ENCODE measurements at regions not wholly inside any gene's neighbourhood (a gene's known extent, or its start where the extent isn't known, plus 50 kb on each side); places are given as distances from the start of the nearest gene placed in this dataset.

DNA sequence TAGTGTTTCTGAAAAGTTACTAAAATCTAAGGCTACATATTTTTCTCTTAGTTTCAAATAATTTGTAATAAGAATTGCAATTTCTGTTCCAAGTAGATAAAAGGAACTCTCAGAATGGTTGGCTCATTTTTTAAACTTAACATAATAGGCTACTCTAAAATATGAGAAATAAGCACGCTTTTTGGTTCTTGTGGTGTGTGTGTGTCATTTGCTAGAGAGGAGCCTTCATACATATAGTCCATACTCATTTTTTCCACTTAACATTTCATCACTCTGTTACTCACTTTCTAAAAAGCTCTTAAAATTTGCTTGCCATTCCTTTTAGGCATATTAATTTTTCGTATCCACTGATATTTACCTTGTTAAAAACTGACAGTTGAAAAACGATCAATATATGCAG lies 74.0 kb upstream of the VWDE start:
- no peaks in the 10 kb centered on the region for H3K36me3 ChIP-seq (ENCODE audit: control insufficient read depth in 4 of 4, insufficient read depth in 4 of 4, low read length in 3 of 4)
- no peaks in the 10 kb centered on the region for H3K4me1 ChIP-seq (ENCODE audit: control extremely low read depth in 1 of 4, control insufficient read depth in 4 of 4, insufficient read depth in 4 of 4, low read length in 3 of 4)
- CTCF ChIA-PET, result interaction anchor here (1.8 kb wide), 1 partner anchor 19 kb away, joined by 5 read pairs; no protein-coding TSS in a partner anchor
- H3K27me3 ChIP-seq (replicated peaks in 2 of 5; ENCODE audit: control insufficient read depth in 4 of 5, insufficient read depth in 5 of 5, low read length in 4 of 5), result no peaks in the 10 kb centered on the region
- POLR2A ChIA-PET, result no interaction called here
- no peak overlapping the region for H3K27ac ChIP-seq (ENCODE audit: insufficient read depth in 1 of 2, low read depth in 1 of 2, low read length in 2 of 2, poor library complexity in 1 of 2, severe bottlenecking in 2 of 2)
- no peak overlapping the region for H3K4me3 ChIP-seq (ENCODE audit: control insufficient read depth in 1 of 7, extremely low read depth in 1 of 7, insufficient read depth in 4 of 7, low read depth in 2 of 7, low read length in 6 of 7)
- WGBS (ENCODE audit: insufficient coverage), result 100% methylated on average over 1 of the region's 3 CpGs
- no peaks in the 10 kb centered on the region for H3K9me3 ChIP-seq (ENCODE audit: control extremely low read depth in 1 of 5, control insufficient read depth in 4 of 5, insufficient read depth in 2 of 5, low read depth in 1 of 5, low read length in 4 of 5)
- no peak for DNase-seq

DNA sequence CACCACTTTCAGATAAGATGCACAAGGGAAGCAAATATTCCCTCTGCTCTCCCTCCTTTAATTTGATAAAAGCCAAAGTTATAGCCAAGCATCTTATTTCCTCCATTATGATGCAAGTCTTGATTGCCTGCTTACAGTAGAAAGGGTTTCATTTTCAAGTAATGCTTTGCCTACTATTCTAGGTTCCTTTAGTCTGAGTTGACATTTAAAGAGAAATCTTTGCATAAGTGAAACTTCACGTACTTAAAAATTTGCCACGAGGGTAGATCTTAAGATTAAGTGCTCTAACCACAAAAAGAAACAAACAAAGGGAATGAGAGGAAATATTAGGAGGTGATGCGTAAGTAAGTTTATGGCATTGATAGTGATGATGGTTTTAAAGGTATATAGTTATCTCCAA lies 78.1 kb upstream of the VWDE start:
- ChIA-PET CTCF (interaction anchor here (0.7 to 1.0 kb wide), 2 partner anchors 9 to 23 kb away, joined by 3 read pairs; no protein-coding TSS in a partner anchor), POLR2A (no interaction called here)
- peak in 1 of 3 donors; percentile 17 for DNase-seq
- no peak overlapping the region for H3K27ac ChIP-seq (ENCODE audit: insufficient read depth in 1 of 2, low read depth in 1 of 2, low read length in 2 of 2, poor library complexity in 1 of 2, severe bottlenecking in 2 of 2)
- H3K27me3 ChIP-seq (replicated peaks in 2 of 5; ENCODE audit: control insufficient read depth in 4 of 5, insufficient read depth in 5 of 5, low read length in 4 of 5), result no peaks in the 10 kb centered on the region
- H3K36me3 ChIP-seq (ENCODE audit: control insufficient read depth in 4 of 4, insufficient read depth in 4 of 4, low read length in 3 of 4), result no peaks in the 10 kb centered on the region
- no CpG with 5 or more reads among the region's 3 CpGs for WGBS (ENCODE audit: insufficient coverage)
- H3K9me3 ChIP-seq (ENCODE audit: control extremely low read depth in 1 of 5, control insufficient read depth in 4 of 5, insufficient read depth in 2 of 5, low read depth in 1 of 5, low read length in 4 of 5), result no peaks in the 10 kb centered on the region
- H3K4me1 ChIP-seq (ENCODE audit: control extremely low read depth in 1 of 4, control insufficient read depth in 4 of 4, insufficient read depth in 4 of 4, low read length in 3 of 4), result no peaks in the 10 kb centered on the region
- no peak overlapping the region for H3K4me3 ChIP-seq (ENCODE audit: control insufficient read depth in 1 of 7, extremely low read depth in 1 of 7, insufficient read depth in 4 of 7, low read depth in 2 of 7, low read length in 6 of 7)

DNA sequence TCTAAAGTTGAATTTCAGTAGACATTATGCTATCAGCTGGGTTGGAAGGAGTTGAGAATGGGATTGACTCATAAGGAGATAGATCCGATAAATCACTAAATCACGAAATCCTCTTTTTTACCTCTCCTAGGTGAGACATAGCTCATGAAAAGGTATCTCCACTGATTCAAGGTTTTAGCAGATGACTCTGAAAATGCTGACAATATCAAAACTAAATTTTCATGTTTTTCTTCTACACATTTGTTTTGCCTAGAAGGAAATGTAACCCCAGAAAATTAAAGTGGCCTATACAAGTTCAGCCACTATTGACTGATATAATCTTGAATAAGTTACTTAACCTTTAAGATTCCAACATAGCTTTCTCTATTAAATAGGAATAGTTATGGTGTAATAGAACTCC lies 82.2 kb upstream of the VWDE start:
- POLR2A ChIA-PET, result no interaction called here
- CTCF ChIA-PET, result interaction anchor here (0.6 to 1.3 kb wide), 2 partner anchors 27 to 656 kb away, joined by 4 to 5 read pairs; no protein-coding TSS in a partner anchor
- Histone ChIP-seq H3K4me3 (ENCODE audit: control insufficient read depth in 1 of 7, extremely low read depth in 1 of 7, insufficient read depth in 4 of 7, low read depth in 2 of 7, low read length in 6 of 7) (no peak overlapping the region), H3K9me3 (ENCODE audit: control extremely low read depth in 1 of 5, control insufficient read depth in 4 of 5, insufficient read depth in 2 of 5, low read depth in 1 of 5, low read length in 4 of 5) (no peaks in the 10 kb centered on the region), H3K4me1 (ENCODE audit: control extremely low read depth in 1 of 4, control insufficient read depth in 4 of 4, insufficient read depth in 4 of 4, low read length in 3 of 4) (no peaks in the 10 kb centered on the region), H3K36me3 (ENCODE audit: control insufficient read depth in 4 of 4, insufficient read depth in 4 of 4, low read length in 3 of 4) (no peaks in the 10 kb centered on the region), H3K27me3 (replicated peaks in 2 of 5; ENCODE audit: control insufficient read depth in 4 of 5, insufficient read depth in 5 of 5, low read length in 4 of 5) (no peaks in the 10 kb centered on the region), H3K27ac (ENCODE audit: insufficient read depth in 1 of 2, low read depth in 1 of 2, low read length in 2 of 2, poor library complexity in 1 of 2, severe bottlenecking in 2 of 2) (no peak overlapping the region)
- 72% methylated on average over 2 of the region's 2 CpGs for WGBS (ENCODE audit: insufficient coverage)
- DNase-seq, result no peak

GRCh38 chr7:12488341-12488740 lies 82.2 kb upstream of the SCIN start:
- Histone ChIP-seq H3K4me3 (ENCODE audit: control insufficient read depth in 1 of 7, extremely low read depth in 1 of 7, insufficient read depth in 4 of 7, low read depth in 2 of 7, low read length in 6 of 7) (no peak overlapping the region), H3K36me3 (ENCODE audit: control insufficient read depth in 4 of 4, insufficient read depth in 4 of 4, low read length in 3 of 4) (no peaks in the 10 kb centered on the region), H3K4me1 (ENCODE audit: control extremely low read depth in 1 of 4, control insufficient read depth in 4 of 4, insufficient read depth in 4 of 4, low read length in 3 of 4) (no peaks in the 10 kb centered on the region), H3K9me3 (ENCODE audit: control extremely low read depth in 1 of 5, control insufficient read depth in 4 of 5, insufficient read depth in 2 of 5, low read depth in 1 of 5, low read length in 4 of 5) (no peaks in the 10 kb centered on the region), H3K27ac (ENCODE audit: insufficient read depth in 1 of 2, low read depth in 1 of 2, low read length in 2 of 2, poor library complexity in 1 of 2, severe bottlenecking in 2 of 2) (no peak overlapping the region), H3K27me3 (replicated peaks in 2 of 5; ENCODE audit: control insufficient read depth in 4 of 5, insufficient read depth in 5 of 5, low read length in 4 of 5) (no peaks in the 10 kb centered on the region)
- DNase-seq, result no peak
- ChIA-PET CTCF (interaction anchor here (0.7 to 1.8 kb wide), 9 partner anchors 15 to 654 kb away, joined by 3 to 19 read pairs (median 4); no protein-coding TSS in a partner anchor), POLR2A (interaction anchor here (0.6 kb wide), 1 partner anchor 59 kb away, joined by 3 read pairs; no protein-coding TSS in a partner anchor)

DNA sequence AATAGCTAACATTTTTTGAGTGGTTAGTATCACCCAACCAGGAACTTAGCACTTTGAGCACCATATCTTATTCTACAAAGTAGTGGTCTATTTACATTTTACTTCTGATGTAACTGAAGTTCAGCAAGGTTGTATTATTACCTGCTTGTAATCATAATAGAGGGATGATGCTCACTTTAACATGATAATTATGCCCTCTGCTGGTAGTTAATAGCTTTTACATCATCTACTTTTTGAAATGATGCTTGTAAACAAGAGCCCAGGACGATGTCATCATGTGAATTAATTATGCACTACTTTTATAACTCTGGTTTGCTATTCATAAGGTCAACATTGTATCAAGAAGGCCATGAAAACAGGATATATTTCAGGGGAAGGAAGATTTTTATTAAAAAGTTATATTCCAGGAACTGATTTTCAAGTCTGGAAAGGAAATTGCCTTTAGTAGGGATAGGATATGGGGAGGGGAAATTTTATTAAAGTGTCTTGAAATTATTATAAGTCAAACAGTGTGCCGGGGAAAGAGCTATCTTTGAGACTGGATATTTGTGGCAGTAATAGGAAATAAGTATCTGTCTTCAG lies 80.3 kb upstream of the SCIN start:
- H3K9me3 ChIP-seq (ENCODE audit: control extremely low read depth in 1 of 5, control insufficient read depth in 4 of 5, insufficient read depth in 2 of 5, low read depth in 1 of 5, low read length in 4 of 5), result no peaks in the 10 kb centered on the region
- ChIA-PET POLR2A (no interaction called here), CTCF (interaction anchor here (0.7 to 2.5 kb wide), 19 partner anchors 9 to 657 kb away, joined by 3 to 42 read pairs (median 4); no protein-coding TSS in a partner anchor)
- H3K27me3 ChIP-seq (replicated peaks in 2 of 5; ENCODE audit: control insufficient read depth in 4 of 5, insufficient read depth in 5 of 5, low read length in 4 of 5), result no peaks in the 10 kb centered on the region
- no peak overlapping the region for H3K27ac ChIP-seq (ENCODE audit: insufficient read depth in 1 of 2, low read depth in 1 of 2, low read length in 2 of 2, poor library complexity in 1 of 2, severe bottlenecking in 2 of 2)
- H3K36me3 ChIP-seq (ENCODE audit: control insufficient read depth in 4 of 4, insufficient read depth in 4 of 4, low read length in 3 of 4), result no peaks in the 10 kb centered on the region
- peak; percentile 26 to 61 (median 57) for DNase-seq
- WGBS (ENCODE audit: insufficient coverage), result no CpG with 5 or more reads among the region's 2 CpGs
- H3K4me3 ChIP-seq (ENCODE audit: control insufficient read depth in 1 of 7, extremely low read depth in 1 of 7, insufficient read depth in 4 of 7, low read depth in 2 of 7, low read length in 6 of 7), result no peak overlapping the region
- no peaks in the 10 kb centered on the region for H3K4me1 ChIP-seq (ENCODE audit: control extremely low read depth in 1 of 4, control insufficient read depth in 4 of 4, insufficient read depth in 4 of 4, low read length in 3 of 4)

- no CpG with 5 or more reads among the region's 2 CpGs for WGBS (ENCODE audit: insufficient coverage)
- H3K27me3 ChIP-seq (replicated peaks in 2 of 5; ENCODE audit: control insufficient read depth in 4 of 5, insufficient read depth in 5 of 5, low read length in 4 of 5), result no peaks in the 10 kb centered on the region
- H3K4me3 ChIP-seq (ENCODE audit: control insufficient read depth in 1 of 7, extremely low read depth in 1 of 7, insufficient read depth in 4 of 7, low read depth in 2 of 7, low read length in 6 of 7), result no peak overlapping the region
- H3K9me3 ChIP-seq (ENCODE audit: control extremely low read depth in 1 of 5, control insufficient read depth in 4 of 5, insufficient read depth in 2 of 5, low read depth in 1 of 5, low read length in 4 of 5), result no peaks in the 10 kb centered on the region
- no peak overlapping the region for H3K27ac ChIP-seq (ENCODE audit: insufficient read depth in 1 of 2, low read depth in 1 of 2, low read length in 2 of 2, poor library complexity in 1 of 2, severe bottlenecking in 2 of 2)
- DNase-seq, result no peak
- POLR2A ChIA-PET, result no interaction called here
- H3K4me1 ChIP-seq (ENCODE audit: control extremely low read depth in 1 of 4, control insufficient read depth in 4 of 4, insufficient read depth in 4 of 4, low read length in 3 of 4), result no peaks in the 10 kb centered on the region
- H3K36me3 ChIP-seq (ENCODE audit: control insufficient read depth in 4 of 4, insufficient read depth in 4 of 4, low read length in 3 of 4), result no peaks in the 10 kb centered on the region
- CTCF ChIA-PET, result interaction anchor here (0.9 to 2.5 kb wide), 16 partner anchors 8 to 658 kb away, joined by 3 to 42 read pairs (median 5); no protein-coding TSS in a partner anchor
Observed at GRCh38 chr7:12490940-12491339, 79.6 kb upstream of the SCIN start.

- H3K27ac ChIP-seq (ENCODE audit: insufficient read depth in 1 of 2, low read depth in 1 of 2, low read length in 2 of 2, poor library complexity in 1 of 2, severe bottlenecking in 2 of 2), result no peak overlapping the region
- H3K4me3 ChIP-seq (ENCODE audit: control insufficient read depth in 1 of 7, extremely low read depth in 1 of 7, insufficient read depth in 4 of 7, low read depth in 2 of 7, low read length in 6 of 7), result no peak overlapping the region
- no peak for DNase-seq
- 100% methylated on average over 1 of the region's 3 CpGs for WGBS (ENCODE audit: insufficient coverage)
- ChIA-PET POLR2A (no interaction called here), CTCF (interaction anchor here (0.9 to 2.5 kb wide), 9 partner anchors 9 to 658 kb away, joined by 3 to 42 read pairs (median 5); no protein-coding TSS in a partner anchor)
- no peaks in the 10 kb centered on the region for H3K4me1 ChIP-seq (ENCODE audit: control extremely low read depth in 1 of 4, control insufficient read depth in 4 of 4, insufficient read depth in 4 of 4, low read length in 3 of 4)
- no peaks in the 10 kb centered on the region for H3K27me3 ChIP-seq (replicated peaks in 2 of 5; ENCODE audit: control insufficient read depth in 4 of 5, insufficient read depth in 5 of 5, low read length in 4 of 5)
- H3K36me3 ChIP-seq (ENCODE audit: control insufficient read depth in 4 of 4, insufficient read depth in 4 of 4, low read length in 3 of 4), result no peaks in the 10 kb centered on the region
- no peaks in the 10 kb centered on the region for H3K9me3 ChIP-seq (ENCODE audit: control extremely low read depth in 1 of 5, control insufficient read depth in 4 of 5, insufficient read depth in 2 of 5, low read depth in 1 of 5, low read length in 4 of 5)
Observed at GRCh38 chr7:12491526-12491925, 79.0 kb upstream of the SCIN start.
